Tibial nerve (tissue), 3 donors: ENCODE measurements at regions not wholly inside any gene's neighbourhood (a gene's known extent, or its start where the extent isn't known, plus 50 kb on each side); places are given as distances from the start of the nearest gene placed in this dataset.

ENCODE experiments used
- CTCF ChIP-seq, 5 experiments: fragments of 200-600 bp in 3 of 5; fragments of 450-650 bp in 2 of 5; sonication (generic) in 3 of 5; IDR thresholded peaks; one replicate each; pipeline ENCODE4 v1.5.1; 2016 to 2019; ENCODE audit warnings: antibody characterized with exemption in 5 of 5, mild to moderate bottlenecking in 3 of 5, moderate library complexity in 2 of 5
- POLR2A ChIP-seq, 2 donors: fragments of 450-650 bp; IDR thresholded peaks; one replicate each; pipeline ENCODE4 v1.6.1; 2017; ENCODE audit warnings: antibody characterized with exemption in 2 of 2, mild to moderate bottlenecking in 2 of 2, moderate library complexity in 2 of 2

DNA sequence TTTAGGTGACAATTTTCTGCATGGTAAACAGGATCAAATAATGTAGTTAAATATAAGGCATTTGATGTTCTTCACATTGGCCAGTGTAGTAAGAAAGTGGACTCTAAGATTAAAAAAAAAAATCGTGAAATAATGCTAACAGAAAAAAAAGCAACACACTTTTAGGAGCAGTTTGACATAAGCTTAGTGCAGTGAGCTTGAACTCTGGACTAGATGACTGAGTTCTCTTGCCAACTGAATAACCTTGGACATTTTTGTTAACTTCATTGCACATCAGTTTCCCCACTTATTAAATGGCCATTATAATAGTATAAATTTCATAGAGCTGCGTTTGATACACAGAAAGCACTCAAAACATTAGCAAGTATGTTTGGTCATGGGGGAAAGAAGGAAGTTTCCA is 649.3 kb upstream of the ADGRL4 start:
- TF ChIP-seq POLR2A (IDR thresholded peaks at IDR 0.05), result no peak
- no peak for TF ChIP-seq CTCF (IDR thresholded peaks at IDR 0.05)
